GM18868 (cell line): ENCODE measurements at regions not wholly inside any gene's neighbourhood (a gene's known extent, or its start where the extent isn't known, plus 50 kb on each side); places are given as distances from the start of the nearest gene placed in this dataset.

Experiments
- ATAC-seq: cut with Tn5 transposase; IDR thresholded peaks from one replicate; pipeline ENCODE4 v1.9.1; 2021; ENCODE audit warnings: mild to moderate bottlenecking, moderate library complexity; ENCODE audit not compliant: unreplicated experiment

GRCh38 chr6:4311976-4312860 is 176.8 kb upstream of the ECI2 start:
- ATAC-seq, result no peak

- ATAC-seq, result no peak
Measured at GRCh38 chr6:4309540-4309939, 174.2 kb upstream of the ECI2 start.

GRCh38 chr6:4308364-4308763 is 173.0 kb upstream of the ECI2 start:
- ATAC-seq, result no peak

- no peak for ATAC-seq
Measured at GRCh38 chr6:4304927-4305455, 169.6 kb upstream of the ECI2 start.

GRCh38 chr6:4303638-4304037 is 168.3 kb upstream of the ECI2 start:
- ATAC-seq, result no peak

GRCh38 chr6:4302524-4302923 is 167.1 kb upstream of the ECI2 start:
- ATAC-seq, result no peak

- ATAC-seq, result no peak
Measured at GRCh38 chr6:4301871-4302270, 166.5 kb upstream of the ECI2 start.

GRCh38 chr6:4300917-4301316 is 165.5 kb upstream of the ECI2 start:
- no peak for ATAC-seq

GRCh38 chr6:4299476-4299875 is 164.1 kb upstream of the ECI2 start:
- no peak for ATAC-seq

GRCh38 chr6:4297348-4297747 is 162.0 kb upstream of the ECI2 start:
- ATAC-seq, result no peak

- ATAC-seq, result no peak
Measured at GRCh38 chr6:4296552-4296951, 161.2 kb upstream of the ECI2 start.

- no peak for ATAC-seq
Measured at GRCh38 chr6:4295783-4296155, 160.4 kb upstream of the ECI2 start.

GRCh38 chr6:4295058-4295782 is 159.8 kb upstream of the ECI2 start:
- no peak for ATAC-seq

- ATAC-seq, result no peak
Measured at GRCh38 chr6:4294636-4295035, 159.3 kb upstream of the ECI2 start.

GRCh38 chr6:4291453-4292403 is 156.4 kb upstream of the ECI2 start:
- no peak for ATAC-seq

GRCh38 chr6:4289770-4290320 is 154.5 kb upstream of the ECI2 start:
- ATAC-seq, result no peak

GRCh38 chr6:4287811-4288244 is 152.5 kb upstream of the ECI2 start:
- ATAC-seq, result no peak

GRCh38 chr6:4287372-4287771 is 152.0 kb upstream of the ECI2 start:
- no peak for ATAC-seq

GRCh38 chr6:4282926-4283325 is 147.6 kb upstream of the ECI2 start:
- no peak for ATAC-seq
